Esophagus squamous epithelium (tissue), 4 donors: ENCODE measurements at regions not wholly inside any gene's neighbourhood (a gene's known extent, or its start where the extent isn't known, plus 50 kb on each side); places are given as distances from the start of the nearest gene placed in this dataset.

Source experiments
- POLR2A ChIP-seq, 4 donors: fragments of 450-650 bp; IDR thresholded peaks; one replicate each; pipeline ENCODE4 v1.6.1; 2017; ENCODE audit warnings: antibody characterized with exemption in 4 of 4, mild to moderate bottlenecking in 4 of 4, moderate library complexity in 3 of 4
- TF ChIP-seq, protein P1 (sequence below), 6 experiments: fragments of 450-650 bp in 4 of 6; fragments of 200-600 bp in 2 of 6; sonication (generic) in 2 of 6; IDR thresholded peaks; one replicate each; pipeline ENCODE4 v1.5.1; 2016 to 2019; ENCODE audit warnings: antibody characterized with exemption in 6 of 6, mild to moderate bottlenecking in 4 of 6, moderate library complexity in 4 of 6

DNA sequence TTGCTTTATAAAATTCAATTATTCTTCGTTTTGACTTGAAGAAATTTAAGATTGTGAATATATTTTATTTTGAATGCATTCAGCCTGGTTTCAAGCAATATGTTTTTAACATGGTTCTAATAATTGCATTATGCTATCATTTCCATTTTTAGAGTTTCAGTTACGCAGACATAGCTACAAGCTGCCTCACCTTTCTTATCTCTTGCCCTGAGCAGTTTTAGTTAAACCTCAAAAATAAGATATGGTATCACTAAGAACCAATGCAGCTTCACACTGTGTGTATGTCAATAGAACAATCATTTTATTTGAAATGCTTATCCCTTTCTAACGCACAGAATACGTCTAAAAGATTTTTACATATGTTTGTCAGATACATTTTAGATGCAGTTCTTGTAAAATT is 632.6 kb upstream of the KCND2 start:
- TF ChIP-seq, protein P1, sequence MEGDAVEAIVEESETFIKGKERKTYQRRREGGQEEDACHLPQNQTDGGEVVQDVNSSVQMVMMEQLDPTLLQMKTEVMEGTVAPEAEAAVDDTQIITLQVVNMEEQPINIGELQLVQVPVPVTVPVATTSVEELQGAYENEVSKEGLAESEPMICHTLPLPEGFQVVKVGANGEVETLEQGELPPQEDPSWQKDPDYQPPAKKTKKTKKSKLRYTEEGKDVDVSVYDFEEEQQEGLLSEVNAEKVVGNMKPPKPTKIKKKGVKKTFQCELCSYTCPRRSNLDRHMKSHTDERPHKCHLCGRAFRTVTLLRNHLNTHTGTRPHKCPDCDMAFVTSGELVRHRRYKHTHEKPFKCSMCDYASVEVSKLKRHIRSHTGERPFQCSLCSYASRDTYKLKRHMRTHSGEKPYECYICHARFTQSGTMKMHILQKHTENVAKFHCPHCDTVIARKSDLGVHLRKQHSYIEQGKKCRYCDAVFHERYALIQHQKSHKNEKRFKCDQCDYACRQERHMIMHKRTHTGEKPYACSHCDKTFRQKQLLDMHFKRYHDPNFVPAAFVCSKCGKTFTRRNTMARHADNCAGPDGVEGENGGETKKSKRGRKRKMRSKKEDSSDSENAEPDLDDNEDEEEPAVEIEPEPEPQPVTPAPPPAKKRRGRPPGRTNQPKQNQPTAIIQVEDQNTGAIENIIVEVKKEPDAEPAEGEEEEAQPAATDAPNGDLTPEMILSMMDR (IDR thresholded peaks at IDR 0.05): no peak
- no peak for TF ChIP-seq POLR2A (IDR thresholded peaks at IDR 0.05)
